Erythroblast (primary cell): ENCODE measurements at regions not wholly inside any gene's neighbourhood (a gene's known extent, or its start where the extent isn't known, plus 50 kb on each side); places are given as distances from the start of the nearest gene placed in this dataset.

Source experiments
- GATA1 ChIP-seq: IDR thresholded peaks from 2 replicates; pipeline ENCODE4 v1.6.1; 2011; ENCODE audit warnings: low read depth, mild to moderate bottlenecking, control low read depth, low read length, moderate library complexity
- POLR2A ChIP-seq: IDR thresholded peaks from 2 replicates; pipeline ENCODE4 v1.6.1; 2011; ENCODE audit warnings: mild to moderate bottlenecking, low read length

GRCh38 chr3:70890020-70890394 lies 577.6 kb upstream of the MDFIC2 start:
- TF ChIP-seq POLR2A (no peak), GATA1 (no peak)
